ENCODE measurements at regions not wholly inside any gene's neighbourhood (a gene's known extent, or its start where the extent isn't known, plus 50 kb on each side); places are given as distances from the start of the nearest gene placed in this dataset.
"Not testable (repeated sequence)": the region's sequence is repeated elsewhere in the genome, so short reads cannot be mapped to it uniquely, and the experiment has no call there.

GRCh38 chrX:34457850-34458249 is 199.2 kb downstream of the TMEM47 start:
- H3K27me3 Mint-ChIP-seq; intact Hi-C loops (cut with micrococcal nuclease); ATAC-seq; H3K4me3 ChIP-seq (ENCODE audit: low read length); CTCF ChIA-PET; H3K27me3 ChIP-seq (ENCODE audit: control insufficient read depth in 2 of 2, insufficient read depth in 2 of 2, low read length in 2 of 2); H3K36me3 ChIP-seq (ENCODE audit: control insufficient read depth in 2 of 3, insufficient read depth in 3 of 3, low read length in 3 of 3); H3K4me3 Mint-ChIP-seq; H3K27ac Mint-ChIP-seq; H3K27ac ChIP-seq (ENCODE audit: low read depth, low read length); POLR2A ChIA-PET; DNase-seq; H3K9me3 ChIP-seq (ENCODE audit: control insufficient read depth in 2 of 3, low read length in 3 of 3); H3K4me1 Mint-ChIP-seq; H3K36me3 Mint-ChIP-seq; H3K4me1 ChIP-seq (ENCODE audit: control insufficient read depth in 2 of 2, insufficient read depth in 2 of 2, low read length in 2 of 2): not testable (repeated sequence)
- peaks cover 0 to 24% (median 3%) of the 10 kb centered on the region in 11 donors for H3K9me3 Mint-ChIP-seq

- Histone ChIP-seq H3K9me3 (ENCODE audit: control insufficient read depth in 2 of 3, low read length in 3 of 3) (no peaks in the 10 kb centered on the region), H3K27me3 (ENCODE audit: control insufficient read depth in 2 of 2, insufficient read depth in 2 of 2, low read length in 2 of 2) (no peaks in the 10 kb centered on the region), H3K4me3 (ENCODE audit: low read length) (no peak overlapping the region), H3K36me3 (ENCODE audit: control insufficient read depth in 2 of 3, insufficient read depth in 3 of 3, low read length in 3 of 3) (no peaks in the 10 kb centered on the region), H3K27ac (ENCODE audit: low read depth, low read length) (no peak overlapping the region), H3K4me1 (ENCODE audit: control insufficient read depth in 2 of 2, insufficient read depth in 2 of 2, low read length in 2 of 2) (no peaks in the 10 kb centered on the region)
- H3K4me3 Mint-ChIP-seq, result no peak overlapping the region
- intact Hi-C loops (cut with micrococcal nuclease), result no loop called here
- POLR2A ChIA-PET, result no interaction called here
- no peak for DNase-seq
- no peaks in the 10 kb centered on the region for H3K27me3 Mint-ChIP-seq
- H3K36me3 Mint-ChIP-seq, result no peaks in the 10 kb centered on the region
- H3K9me3 Mint-ChIP-seq, result peaks cover 0 to 19% (median 5%) of the 10 kb centered on the region in 11 donors
- no peaks in the 10 kb centered on the region for H3K4me1 Mint-ChIP-seq
- H3K27ac Mint-ChIP-seq, result no peak overlapping the region
- ATAC-seq, result no peak
- CTCF ChIA-PET, result no interaction called here
Measured at GRCh38 chrX:34437586-34437985, 219.5 kb downstream of the TMEM47 start.

GRCh38 chrX:34426334-34426733 is 230.8 kb downstream of the TMEM47 start:
- H3K4me3 ChIP-seq (ENCODE audit: low read length), result no peak overlapping the region
- ChIA-PET POLR2A (no interaction called here), CTCF (no interaction called here)
- no peaks in the 10 kb centered on the region for H3K36me3 Mint-ChIP-seq
- intact Hi-C loops (cut with micrococcal nuclease), result no loop called here
- ATAC-seq, result no peak
- no peaks in the 10 kb centered on the region for H3K4me1 Mint-ChIP-seq
- H3K4me1 ChIP-seq (ENCODE audit: control insufficient read depth in 2 of 2, insufficient read depth in 2 of 2, low read length in 2 of 2), result no peaks in the 10 kb centered on the region
- H3K27ac Mint-ChIP-seq, result no peak overlapping the region
- H3K9me3 ChIP-seq (ENCODE audit: control insufficient read depth in 2 of 3, low read length in 3 of 3), result no peaks in the 10 kb centered on the region
- no peak overlapping the region for H3K4me3 Mint-ChIP-seq
- H3K27me3 Mint-ChIP-seq, result no peaks in the 10 kb centered on the region
- DNase-seq, result no peak
- H3K27ac ChIP-seq (ENCODE audit: low read depth, low read length), result no peak overlapping the region
- no peaks in the 10 kb centered on the region for H3K27me3 ChIP-seq (ENCODE audit: control insufficient read depth in 2 of 2, insufficient read depth in 2 of 2, low read length in 2 of 2)
- H3K9me3 Mint-ChIP-seq, result peaks cover 0 to 18% (median 10%) of the 10 kb centered on the region in 11 donors
- no peaks in the 10 kb centered on the region for H3K36me3 ChIP-seq (ENCODE audit: control insufficient read depth in 2 of 3, insufficient read depth in 3 of 3, low read length in 3 of 3)

GRCh38 chrX:34406580-34406979 is 250.5 kb downstream of the TMEM47 start:
- H3K4me3 ChIP-seq (ENCODE audit: low read length), result no peak overlapping the region
- no peaks in the 10 kb centered on the region for H3K36me3 ChIP-seq (ENCODE audit: control insufficient read depth in 2 of 3, insufficient read depth in 3 of 3, low read length in 3 of 3)
- H3K27me3 ChIP-seq (ENCODE audit: control insufficient read depth in 2 of 2, insufficient read depth in 2 of 2, low read length in 2 of 2), result no peaks in the 10 kb centered on the region
- no peak overlapping the region for H3K4me3 Mint-ChIP-seq
- H3K4me1 Mint-ChIP-seq, result no peaks in the 10 kb centered on the region
- H3K9me3 ChIP-seq (ENCODE audit: control insufficient read depth in 2 of 3, low read length in 3 of 3), result no peaks in the 10 kb centered on the region
- H3K27ac Mint-ChIP-seq, result no peak overlapping the region
- DNase-seq, result no peak
- no peaks in the 10 kb centered on the region for H3K36me3 Mint-ChIP-seq
- H3K27me3 Mint-ChIP-seq, result no peaks in the 10 kb centered on the region
- no peaks in the 10 kb centered on the region for H3K4me1 ChIP-seq (ENCODE audit: control insufficient read depth in 2 of 2, insufficient read depth in 2 of 2, low read length in 2 of 2)
- H3K9me3 Mint-ChIP-seq, result peaks cover 0 to 3% (median 0%) of the 10 kb centered on the region in 11 donors
- intact Hi-C loops (cut with micrococcal nuclease), result no loop called here
- ATAC-seq, result no peak
- CTCF ChIA-PET, result no interaction called here
- H3K27ac ChIP-seq (ENCODE audit: low read depth, low read length), result no peak overlapping the region
- POLR2A ChIA-PET, result no interaction called here

- Mint-ChIP-seq H3K36me3 (no peaks in the 10 kb centered on the region), H3K9me3 (peaks cover 0 to 3% (median 0%) of the 10 kb centered on the region in 11 donors), H3K27ac (no peak overlapping the region), H3K4me3 (no peak overlapping the region), H3K4me1 (no peaks in the 10 kb centered on the region), H3K27me3 (no peaks in the 10 kb centered on the region)
- no peaks in the 10 kb centered on the region for H3K9me3 ChIP-seq (ENCODE audit: control insufficient read depth in 2 of 3, low read length in 3 of 3)
- H3K36me3 ChIP-seq (ENCODE audit: control insufficient read depth in 2 of 3, insufficient read depth in 3 of 3, low read length in 3 of 3), result no peaks in the 10 kb centered on the region
- no peak for ATAC-seq
- H3K4me1 ChIP-seq (ENCODE audit: control insufficient read depth in 2 of 2, insufficient read depth in 2 of 2, low read length in 2 of 2), result no peaks in the 10 kb centered on the region
- CTCF ChIA-PET, result no interaction called here
- H3K27me3 ChIP-seq (ENCODE audit: control insufficient read depth in 2 of 2, insufficient read depth in 2 of 2, low read length in 2 of 2), result no peaks in the 10 kb centered on the region
- DNase-seq, result no peak
- no peak overlapping the region for H3K27ac ChIP-seq (ENCODE audit: low read depth, low read length)
- H3K4me3 ChIP-seq (ENCODE audit: low read length), result no peak overlapping the region
- POLR2A ChIA-PET, result no interaction called here
- intact Hi-C loops (cut with micrococcal nuclease), result no loop called here
Measured at GRCh38 chrX:34404386-34405070, 252.6 kb downstream of the TMEM47 start.

GRCh38 chrX:34401411-34401810 is 255.7 kb downstream of the TMEM47 start:
- H3K4me1 ChIP-seq (ENCODE audit: control insufficient read depth in 2 of 2, insufficient read depth in 2 of 2, low read length in 2 of 2), result no peaks in the 10 kb centered on the region
- ATAC-seq, result no peak
- no peaks in the 10 kb centered on the region for H3K9me3 ChIP-seq (ENCODE audit: control insufficient read depth in 2 of 3, low read length in 3 of 3)
- Mint-ChIP-seq H3K27me3 (no peaks in the 10 kb centered on the region), H3K4me3 (no peak overlapping the region), H3K9me3 (peaks cover 0 to 4% (median 0%) of the 10 kb centered on the region in 11 donors), H3K36me3 (no peaks in the 10 kb centered on the region), H3K4me1 (no peaks in the 10 kb centered on the region), H3K27ac (no peak overlapping the region)
- H3K27ac ChIP-seq (ENCODE audit: low read depth, low read length), result no peak overlapping the region
- ChIA-PET CTCF (no interaction called here), POLR2A (no interaction called here)
- intact Hi-C loops (cut with micrococcal nuclease), result no loop called here
- no peak overlapping the region for H3K4me3 ChIP-seq (ENCODE audit: low read length)
- no peaks in the 10 kb centered on the region for H3K36me3 ChIP-seq (ENCODE audit: control insufficient read depth in 2 of 3, insufficient read depth in 3 of 3, low read length in 3 of 3)
- DNase-seq, result no peak
- H3K27me3 ChIP-seq (ENCODE audit: control insufficient read depth in 2 of 2, insufficient read depth in 2 of 2, low read length in 2 of 2), result no peaks in the 10 kb centered on the region

GRCh38 chrX:34382416-34382815 is 250.3 kb upstream of the FAM47A start:
- DNase-seq, result no peak
- ChIA-PET CTCF (no interaction called here), POLR2A (no interaction called here)
- Mint-ChIP-seq H3K27me3 (no peaks in the 10 kb centered on the region), H3K9me3 (peaks cover 0 to 4% (median 0%) of the 10 kb centered on the region in 11 donors), H3K36me3 (no peaks in the 10 kb centered on the region), H3K27ac (no peak overlapping the region), H3K4me1 (no peaks in the 10 kb centered on the region), H3K4me3 (no peak overlapping the region)
- intact Hi-C loops (cut with micrococcal nuclease), result no loop called here
- Histone ChIP-seq H3K9me3 (ENCODE audit: control insufficient read depth in 2 of 3, low read length in 3 of 3) (no peaks in the 10 kb centered on the region), H3K4me1 (ENCODE audit: control insufficient read depth in 2 of 2, insufficient read depth in 2 of 2, low read length in 2 of 2) (no peaks in the 10 kb centered on the region), H3K27me3 (ENCODE audit: control insufficient read depth in 2 of 2, insufficient read depth in 2 of 2, low read length in 2 of 2) (no peaks in the 10 kb centered on the region), H3K36me3 (ENCODE audit: control insufficient read depth in 2 of 3, insufficient read depth in 3 of 3, low read length in 3 of 3) (no peaks in the 10 kb centered on the region), H3K4me3 (ENCODE audit: low read length) (no peak overlapping the region), H3K27ac (ENCODE audit: low read depth, low read length) (no peak overlapping the region)
- ATAC-seq, result no peak

Measured in naive thymus-derived CD4-positive, alpha-beta T cell (primary cell).